Activated naive CD8-positive, alpha-beta T cell treated with anti-CD3 and anti-CD28 coated beads, Interleukin-2, amount 10 ng/mL, durations not matched to agents 7 days and 5 days (primary cell): ENCODE measurements at regions not wholly inside any gene's neighbourhood (a gene's known extent, or its start where the extent isn't known, plus 50 kb on each side); places are given as distances from the start of the nearest gene placed in this dataset.
"Not testable (repeated sequence)": the region's sequence is repeated elsewhere in the genome, so short reads cannot be mapped to it uniquely, and the experiment has no call there.

ENCODE experiments used
- ATAC-seq: fragments of 150-1000 bp; cut with Tn5 transposase; one replicate; pipeline ENCODE4 v1.10.0; 2021; ENCODE audit warnings: low read depth, moderate library complexity
- POLR2A ChIA-PET: fragments of 350-600 bp; sonication (Branson Sonifier 250); formaldehyde crosslinking; loops from one replicate; lab custom pipeline; 2021; ENCODE audit warnings: antibody characterized with exemption; lab: Charles Lee
- DNase-seq: peaks from one replicate; pipeline ENCODE4 v3.0.0; 2021
- H3K27ac Mint-ChIP-seq: one replicate; pipeline ENCODE4 v1.8.0; 2022; ENCODE audit warnings: mild to moderate bottlenecking, mixed read lengths
- H3K27me3 Mint-ChIP-seq: one replicate; pipeline ENCODE4 v1.8.0; 2022; ENCODE audit warnings: mild to moderate bottlenecking, moderate library complexity, mixed read lengths
- H3K36me3 Mint-ChIP-seq: one replicate; pipeline ENCODE4 v1.8.0; 2021; ENCODE audit warnings: mild to moderate bottlenecking, mixed read lengths
- H3K4me1 Mint-ChIP-seq: one replicate; pipeline ENCODE4 v1.8.0; 2021; ENCODE audit warnings: mixed read lengths
- H3K4me3 Mint-ChIP-seq: one replicate; pipeline ENCODE4 v1.8.0; 2022; ENCODE audit warnings: mild to moderate bottlenecking, moderate library complexity, mixed read lengths
- H3K9me3 Mint-ChIP-seq: one replicate; pipeline ENCODE4 v1.8.0; 2021; ENCODE audit warnings: mixed read lengths

GRCh38 chr2:52409308-52410118 lies 1358.1 kb upstream of the CHAC2 start:
- H3K27ac Mint-ChIP-seq, H3K9me3 Mint-ChIP-seq, POLR2A ChIA-PET: not testable (repeated sequence)

GRCh38 chr2:52405980-52406379 lies 1361.6 kb upstream of the CHAC2 start:
- POLR2A ChIA-PET: no interaction called here
- no peak for ATAC-seq
- H3K27me3 Mint-ChIP-seq: no peaks in the 10 kb centered on the region
- H3K4me1 Mint-ChIP-seq: no peaks in the 10 kb centered on the region
- peaks cover 1% of the 10 kb centered on the region for H3K36me3 Mint-ChIP-seq
- peaks cover 3% of the 10 kb centered on the region for H3K9me3 Mint-ChIP-seq
- no peak overlapping the region for H3K27ac Mint-ChIP-seq
- no peak for DNase-seq
- no peak overlapping the region for H3K4me3 Mint-ChIP-seq

More at GRCh38 chr2:52409308-52410118, 1358.1 kb upstream of the CHAC2 start:
- ATAC-seq, H3K4me1 Mint-ChIP-seq, DNase-seq, H3K4me3 Mint-ChIP-seq, H3K36me3 Mint-ChIP-seq, H3K27me3 Mint-ChIP-seq: not testable (repeated sequence)

DNA sequence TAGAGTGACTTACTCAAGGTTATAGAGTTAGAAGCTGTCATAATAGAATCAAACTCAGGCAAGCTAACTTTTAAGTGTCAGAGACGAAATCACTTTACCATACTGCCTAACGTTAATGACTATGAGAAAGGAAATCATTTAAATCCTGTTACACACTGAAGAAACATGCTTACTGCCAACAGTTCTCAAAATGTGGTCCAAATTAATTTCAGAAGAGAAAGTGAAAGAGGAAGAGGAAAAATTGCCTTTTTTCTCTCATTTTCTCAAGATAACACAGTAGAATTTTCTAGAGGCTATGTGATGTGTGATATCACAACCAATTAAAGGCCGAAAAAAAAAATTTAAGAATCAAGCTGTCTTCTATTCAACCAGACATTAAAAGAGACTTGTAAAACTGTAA lies 1362.7 kb upstream of the CHAC2 start:
- H3K27me3 Mint-ChIP-seq: no peaks in the 10 kb centered on the region
- no peaks in the 10 kb centered on the region for H3K4me1 Mint-ChIP-seq
- ATAC-seq: no peak
- H3K9me3 Mint-ChIP-seq: peaks cover 3% of the 10 kb centered on the region
- peaks cover 1% of the 10 kb centered on the region for H3K36me3 Mint-ChIP-seq
- no peak for DNase-seq
- no peak overlapping the region for H3K4me3 Mint-ChIP-seq
- no peak overlapping the region for H3K27ac Mint-ChIP-seq
- POLR2A ChIA-PET: no interaction called here

- Mint-ChIP-seq H3K27me3 (no peaks in the 10 kb centered on the region), H3K27ac (no peak overlapping the region), H3K9me3 (peaks cover 3% of the 10 kb centered on the region), H3K36me3 (peaks cover 1% of the 10 kb centered on the region), H3K4me1 (no peaks in the 10 kb centered on the region), H3K4me3 (no peak overlapping the region)
- POLR2A ChIA-PET: no interaction called here
- no peak for DNase-seq
- ATAC-seq: no peak
These were observed 1363.6 kb upstream of the CHAC2 start for GRCh38 chr2:52404046-52404445.

DNA sequence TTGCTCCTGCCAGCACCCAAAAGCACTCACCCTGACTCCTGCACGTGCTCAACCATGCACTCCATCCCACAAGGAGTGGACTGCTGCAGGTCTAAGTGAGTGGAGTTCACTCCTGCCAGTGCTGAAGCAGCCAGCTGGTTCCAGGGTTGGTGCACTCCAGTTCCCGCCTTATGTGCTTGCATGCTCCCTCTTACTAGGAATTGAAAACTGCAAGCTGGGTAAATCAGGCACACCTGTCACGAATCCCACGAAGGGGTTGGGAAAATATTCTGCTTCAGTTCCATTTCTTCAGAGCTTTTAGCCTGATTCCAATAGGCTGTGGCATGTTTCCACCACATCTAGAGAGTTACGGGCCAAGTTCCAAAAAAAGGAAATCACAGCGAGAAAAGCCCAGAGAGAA lies 1365.5 kb upstream of the CHAC2 start:
- POLR2A ChIA-PET: no interaction called here

GRCh38 chr2:52396836-52397235 lies 1364.9 kb upstream of the NRXN1 start:
- Mint-ChIP-seq H3K36me3 (no peaks in the 10 kb centered on the region), H3K9me3 (peaks cover 4% of the 10 kb centered on the region), H3K4me1 (no peaks in the 10 kb centered on the region), H3K4me3 (no peak overlapping the region), H3K27me3 (no peaks in the 10 kb centered on the region), H3K27ac (no peak overlapping the region)
- POLR2A ChIA-PET: no interaction called here
- DNase-seq: no peak
- no peak for ATAC-seq

More for the DNA sequence above, 1365.5 kb upstream of the CHAC2 start:
- Mint-ChIP-seq H3K27me3 (no peaks in the 10 kb centered on the region), H3K27ac (no peak overlapping the region), H3K9me3 (no peaks in the 10 kb centered on the region), H3K4me3 (no peak overlapping the region), H3K4me1 (no peaks in the 10 kb centered on the region), H3K36me3 (no peaks in the 10 kb centered on the region)
- no peak for DNase-seq
- ATAC-seq: no peak

DNA sequence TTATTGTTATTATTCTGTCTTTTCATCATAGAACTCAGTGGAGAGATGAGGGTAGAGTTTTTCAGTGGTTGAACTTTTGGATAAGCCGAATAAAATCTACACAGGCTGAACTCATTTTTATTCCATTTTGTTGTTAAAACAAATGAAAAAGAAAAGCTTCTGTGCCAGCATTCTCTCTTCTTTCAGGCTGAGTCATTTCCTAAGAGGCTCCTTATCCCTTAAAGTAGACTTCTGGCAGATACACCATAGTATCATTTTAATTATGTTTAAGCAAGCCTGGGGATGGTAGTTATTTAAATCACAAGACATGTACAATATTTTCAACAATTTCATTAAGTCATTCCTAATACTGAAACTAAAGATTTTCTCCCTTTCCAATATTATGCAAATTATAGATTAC lies 1364.0 kb upstream of the NRXN1 start:
- POLR2A ChIA-PET: no interaction called here
- no peak overlapping the region for H3K27ac Mint-ChIP-seq
- DNase-seq (no peak), ATAC-seq (no peak)
- no peaks in the 10 kb centered on the region for H3K4me1 Mint-ChIP-seq
- H3K27me3 Mint-ChIP-seq: no peaks in the 10 kb centered on the region
- peaks cover 4% of the 10 kb centered on the region for H3K9me3 Mint-ChIP-seq
- H3K4me3 Mint-ChIP-seq: no peak overlapping the region
- H3K36me3 Mint-ChIP-seq: no peaks in the 10 kb centered on the region

DNA sequence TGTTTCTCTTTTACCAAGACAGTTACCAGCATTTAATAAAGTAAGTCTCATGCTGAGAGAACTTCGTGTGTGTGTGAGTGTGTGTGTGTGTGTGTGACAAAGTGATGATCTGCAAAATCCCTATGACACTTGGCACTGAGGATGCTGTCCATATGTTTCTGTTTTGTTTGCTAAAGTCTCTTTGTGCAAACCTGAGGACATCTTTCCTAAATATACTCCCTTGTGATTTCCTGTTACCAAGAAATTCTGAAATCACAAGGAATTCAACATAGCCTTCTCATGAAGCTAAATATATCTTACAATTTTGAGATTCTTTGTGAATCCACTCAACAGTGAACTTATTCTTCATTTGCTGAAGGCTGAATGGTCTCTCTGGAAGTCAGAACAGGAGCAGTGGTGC lies 1359.7 kb upstream of the NRXN1 start:
- DNase-seq: no peak
- Mint-ChIP-seq H3K4me1 (no peaks in the 10 kb centered on the region), H3K27ac (no peak overlapping the region), H3K27me3 (no peaks in the 10 kb centered on the region), H3K4me3 (no peak overlapping the region), H3K9me3 (peaks cover 4% of the 10 kb centered on the region), H3K36me3 (no peaks in the 10 kb centered on the region)
- ATAC-seq: no peak
- POLR2A ChIA-PET: no interaction called here

- Mint-ChIP-seq H3K36me3 (no peaks in the 10 kb centered on the region), H3K9me3 (peaks cover 4% of the 10 kb centered on the region), H3K27me3 (no peaks in the 10 kb centered on the region), H3K27ac (no peak overlapping the region), H3K4me1 (no peaks in the 10 kb centered on the region), H3K4me3 (no peak overlapping the region)
- DNase-seq (no peak), ATAC-seq (no peak)
- POLR2A ChIA-PET: no interaction called here
These were observed 1358.7 kb upstream of the NRXN1 start for GRCh38 chr2:52390651-52391050.

DNA sequence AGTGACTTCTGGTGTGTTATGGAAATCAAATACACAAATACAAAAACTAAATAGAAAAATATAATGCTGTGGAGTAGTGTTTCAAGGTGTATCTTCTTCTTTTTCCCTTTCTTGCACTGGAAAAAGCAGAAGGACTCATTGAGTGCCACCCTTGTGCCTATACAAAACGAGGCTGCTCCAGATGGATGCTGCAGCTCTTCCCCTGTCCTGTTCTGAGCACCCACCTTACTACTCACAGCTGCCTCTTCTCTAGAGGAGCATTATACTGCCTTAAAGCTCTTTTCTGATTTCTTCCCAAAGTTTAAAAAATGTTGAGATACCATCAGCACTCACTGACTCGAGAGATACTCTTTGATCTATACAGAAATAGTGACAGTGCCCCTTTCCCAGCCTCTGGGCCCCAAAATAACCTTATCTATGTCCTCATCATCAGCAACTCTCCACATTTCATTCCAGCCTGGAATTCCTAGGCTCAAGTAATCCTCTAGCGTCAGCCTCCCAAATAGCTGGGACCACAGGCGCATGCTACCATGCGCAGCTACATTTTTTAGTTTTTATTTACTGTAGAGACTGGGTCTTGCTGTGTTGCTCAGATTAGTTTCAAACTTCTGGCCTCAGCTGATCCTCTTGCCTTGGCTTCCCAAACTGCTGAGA lies 1356.1 kb upstream of the NRXN1 start:
- DNase-seq: no peak
- no peaks in the 10 kb centered on the region for H3K27me3 Mint-ChIP-seq
- no peak overlapping the region for H3K27ac Mint-ChIP-seq
- H3K4me1 Mint-ChIP-seq: no peaks in the 10 kb centered on the region
- H3K4me3 Mint-ChIP-seq: no peak overlapping the region
- POLR2A ChIA-PET: no interaction called here
- H3K9me3 Mint-ChIP-seq: peaks cover 2% of the 10 kb centered on the region
- H3K36me3 Mint-ChIP-seq: no peaks in the 10 kb centered on the region
- no peak for ATAC-seq

- Mint-ChIP-seq H3K4me3 (no peak overlapping the region), H3K27ac (no peak overlapping the region), H3K36me3 (no peaks in the 10 kb centered on the region), H3K9me3 (peaks cover 3% of the 10 kb centered on the region), H3K27me3 (no peaks in the 10 kb centered on the region), H3K4me1 (no peaks in the 10 kb centered on the region)
- ATAC-seq: no peak
- POLR2A ChIA-PET: no interaction called here
- DNase-seq: no peak
These were observed 1354.6 kb upstream of the NRXN1 start for GRCh38 chr2:52386433-52387030.

GRCh38 chr2:52383541-52383940 lies 1351.6 kb upstream of the NRXN1 start:
- H3K36me3 Mint-ChIP-seq: no peaks in the 10 kb centered on the region
- H3K27ac Mint-ChIP-seq: no peak overlapping the region
- POLR2A ChIA-PET: no interaction called here
- no peak for ATAC-seq
- H3K4me1 Mint-ChIP-seq: no peaks in the 10 kb centered on the region
- H3K9me3 Mint-ChIP-seq: peaks cover 7% of the 10 kb centered on the region
- no peaks in the 10 kb centered on the region for H3K27me3 Mint-ChIP-seq
- DNase-seq: no peak
- no peak overlapping the region for H3K4me3 Mint-ChIP-seq

DNA sequence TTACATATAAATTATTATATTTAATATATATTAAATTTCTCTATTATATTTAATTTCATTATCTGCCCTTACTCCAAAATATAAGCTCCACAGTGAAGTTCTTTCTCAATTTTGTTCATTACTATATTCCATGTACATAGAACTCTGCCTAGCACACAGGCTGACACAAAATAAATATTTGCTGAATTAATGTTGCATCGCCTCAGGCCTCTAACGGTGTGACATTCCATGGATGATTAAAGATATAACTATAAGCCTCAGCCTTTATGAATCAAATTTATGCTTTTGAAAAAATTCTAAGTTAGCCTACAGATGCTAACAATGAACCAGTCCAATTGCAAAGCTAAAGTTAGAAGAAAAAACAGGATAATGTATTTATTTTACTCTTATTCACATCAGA lies 1337.2 kb upstream of the NRXN1 start:
- H3K36me3 Mint-ChIP-seq: no peaks in the 10 kb centered on the region
- H3K27me3 Mint-ChIP-seq: no peaks in the 10 kb centered on the region
- no peak for DNase-seq
- H3K4me1 Mint-ChIP-seq: no peaks in the 10 kb centered on the region
- H3K4me3 Mint-ChIP-seq: no peak overlapping the region
- POLR2A ChIA-PET: no interaction called here
- ATAC-seq: no peak
- peaks cover 2% of the 10 kb centered on the region for H3K9me3 Mint-ChIP-seq
- no peak overlapping the region for H3K27ac Mint-ChIP-seq

- Mint-ChIP-seq H3K27me3 (no peaks in the 10 kb centered on the region), H3K36me3 (no peaks in the 10 kb centered on the region), H3K4me3 (no peak overlapping the region), H3K9me3 (peaks cover 2% of the 10 kb centered on the region), H3K27ac (no peak overlapping the region), H3K4me1 (no peaks in the 10 kb centered on the region)
- DNase-seq: no peak
- POLR2A ChIA-PET: no interaction called here
- no peak for ATAC-seq
These were observed 1336.2 kb upstream of the NRXN1 start for GRCh38 chr2:52368141-52368540.
